Endometrial microvascular endothelial cells (primary cell): ENCODE measurements at regions not wholly inside any gene's neighbourhood (a gene's known extent, or its start where the extent isn't known, plus 50 kb on each side); places are given as distances from the start of the nearest gene placed in this dataset.

Experiments
- in situ Hi-C: cut with HindIII; loops from 2 replicates; pipeline ENCODE4 v1.10.0; 2017; ENCODE audit warnings: low sequenced_read_pairs, low pct_unique_long_range_greater_than_20kb; ENCODE audit errors: inconsistent ontology term

- in situ Hi-C loops: no loop called here
Measured at GRCh38 chr5:163614787-163615186, 109.4 kb downstream of the MAT2B start.

GRCh38 chr5:163619273-163619934 lies 114.0 kb downstream of the MAT2B start:
- in situ Hi-C loops: no loop called here

- in situ Hi-C loops: no loop called here
Measured at GRCh38 chr5:163619951-163620350, 114.5 kb downstream of the MAT2B start.

GRCh38 chr5:163622799-163623198 lies 117.4 kb downstream of the MAT2B start:
- in situ Hi-C loops: no loop called here

- in situ Hi-C loops: no loop called here
Measured at GRCh38 chr5:163623524-163623923, 118.1 kb downstream of the MAT2B start.

GRCh38 chr5:163623986-163624385 lies 118.6 kb downstream of the MAT2B start:
- in situ Hi-C loops: no loop called here

GRCh38 chr5:163624431-163624830 lies 119.0 kb downstream of the MAT2B start:
- in situ Hi-C loops: no loop called here

GRCh38 chr5:163626904-163627434 lies 121.5 kb downstream of the MAT2B start:
- in situ Hi-C loops: no loop called here

- in situ Hi-C loops: no loop called here
Measured at GRCh38 chr5:163631856-163632255, 126.4 kb downstream of the MAT2B start.

- in situ Hi-C loops: no loop called here
Measured at GRCh38 chr5:163633926-163634460, 128.6 kb downstream of the MAT2B start.

- in situ Hi-C loops: no loop called here
Measured at GRCh38 chr5:163635631-163636030, 130.2 kb downstream of the MAT2B start.

- in situ Hi-C loops: no loop called here
Measured at GRCh38 chr5:163642904-163643303, 137.5 kb downstream of the MAT2B start.

GRCh38 chr5:163645421-163646416 lies 140.3 kb downstream of the MAT2B start:
- in situ Hi-C loops: no loop called here

GRCh38 chr5:163649514-163649913 lies 144.1 kb downstream of the MAT2B start:
- in situ Hi-C loops: no loop called here

- in situ Hi-C loops: no loop called here
Measured at GRCh38 chr5:163653526-163653925, 148.1 kb downstream of the MAT2B start.

GRCh38 chr5:163658702-163659567 lies 153.5 kb downstream of the MAT2B start:
- in situ Hi-C loops: no loop called here

- in situ Hi-C loops: no loop called here
Measured at GRCh38 chr5:163659568-163659902, 154.1 kb downstream of the MAT2B start.

- in situ Hi-C loops: no loop called here
Measured at GRCh38 chr5:163660486-163660885, 155.1 kb downstream of the MAT2B start.

GRCh38 chr5:163661360-163661759 lies 155.9 kb downstream of the MAT2B start:
- in situ Hi-C loops: no loop called here
